Breast epithelium (tissue), 3 donors: ENCODE measurements at regions not wholly inside any gene's neighbourhood (a gene's known extent, or its start where the extent isn't known, plus 50 kb on each side); places are given as distances from the start of the nearest gene placed in this dataset.

Experiments
- POLR2A ChIP-seq: fragments of 450-650 bp; IDR thresholded peaks from one replicate; pipeline ENCODE4 v1.6.1; 2016; ENCODE audit warnings: antibody characterized with exemption, mild to moderate bottlenecking, moderate library complexity
- TF ChIP-seq, protein P1 (sequence below), 3 donors: fragments of 450-650 bp; IDR thresholded peaks; one replicate each; pipeline ENCODE4 v1.5.1; 2016 to 2017; ENCODE audit warnings: antibody characterized with exemption in 3 of 3, mild to moderate bottlenecking in 3 of 3, moderate library complexity in 3 of 3

GRCh38 chr10:3422282-3422681 is 249.7 kb upstream of the PITRM1 start:
- TF ChIP-seq, protein P1, sequence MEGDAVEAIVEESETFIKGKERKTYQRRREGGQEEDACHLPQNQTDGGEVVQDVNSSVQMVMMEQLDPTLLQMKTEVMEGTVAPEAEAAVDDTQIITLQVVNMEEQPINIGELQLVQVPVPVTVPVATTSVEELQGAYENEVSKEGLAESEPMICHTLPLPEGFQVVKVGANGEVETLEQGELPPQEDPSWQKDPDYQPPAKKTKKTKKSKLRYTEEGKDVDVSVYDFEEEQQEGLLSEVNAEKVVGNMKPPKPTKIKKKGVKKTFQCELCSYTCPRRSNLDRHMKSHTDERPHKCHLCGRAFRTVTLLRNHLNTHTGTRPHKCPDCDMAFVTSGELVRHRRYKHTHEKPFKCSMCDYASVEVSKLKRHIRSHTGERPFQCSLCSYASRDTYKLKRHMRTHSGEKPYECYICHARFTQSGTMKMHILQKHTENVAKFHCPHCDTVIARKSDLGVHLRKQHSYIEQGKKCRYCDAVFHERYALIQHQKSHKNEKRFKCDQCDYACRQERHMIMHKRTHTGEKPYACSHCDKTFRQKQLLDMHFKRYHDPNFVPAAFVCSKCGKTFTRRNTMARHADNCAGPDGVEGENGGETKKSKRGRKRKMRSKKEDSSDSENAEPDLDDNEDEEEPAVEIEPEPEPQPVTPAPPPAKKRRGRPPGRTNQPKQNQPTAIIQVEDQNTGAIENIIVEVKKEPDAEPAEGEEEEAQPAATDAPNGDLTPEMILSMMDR (IDR thresholded peaks at IDR 0.05): no peak
- TF ChIP-seq POLR2A: no peak
